Neutrophil (primary cell): ENCODE measurements at regions not wholly inside any gene's neighbourhood (a gene's known extent, or its start where the extent isn't known, plus 50 kb on each side); places are given as distances from the start of the nearest gene placed in this dataset.

Experiments used
- H3K27ac ChIP-seq: fragments of 200-600 bp; sonication (generic); 2 replicates; pipeline ENCODE4 v1.5.1; 2016; ENCODE audit warnings: mild to moderate bottlenecking, moderate library complexity
- H3K27me3 ChIP-seq: fragments of 200-600 bp; sonication (generic); 2 replicates; pipeline ENCODE4 v1.6.0; 2016; ENCODE audit warnings: mild to moderate bottlenecking
- H3K36me3 ChIP-seq: fragments of 200-600 bp; sonication (generic); 2 replicates; pipeline ENCODE4 v1.5.1; 2017
- H3K4me1 ChIP-seq, 2 experiments: fragments of 200-600 bp in 1 of 2; sonication (generic) in 1 of 2; 1 replicate in 1 of 2; 2 replicates in 1 of 2; pipeline versions ENCODE4 v1.5.1 to v1.6.1; 2013 to 2016; ENCODE audit warnings: low read depth in 1 of 2, low read length in 1 of 2, mild to moderate bottlenecking in 1 of 2, moderate library complexity in 1 of 2; ENCODE audit not compliant: control insufficient read depth in 1 of 2, insufficient read depth in 1 of 2
- H3K4me3 ChIP-seq, 2 experiments: fragments of 200-600 bp in 1 of 2; sonication (generic) in 1 of 2; 1 replicate in 1 of 2; 2 replicates in 1 of 2; pipeline ENCODE4 v1.5.1; 2013 to 2016; ENCODE audit warnings: low read depth in 1 of 2, low read length in 1 of 2, mild to moderate bottlenecking in 1 of 2, moderate library complexity in 1 of 2
- H3K9me3 ChIP-seq: fragments of 200-600 bp; sonication (generic); 2 replicates; pipeline ENCODE4 v1.5.1; 2016
- CTCF ChIP-seq: fragments of 200-600 bp; sonication (generic); IDR thresholded peaks from 2 replicates; pipeline ENCODE4 v1.5.1; 2016; ENCODE audit warnings: antibody characterized with exemption

DNA sequence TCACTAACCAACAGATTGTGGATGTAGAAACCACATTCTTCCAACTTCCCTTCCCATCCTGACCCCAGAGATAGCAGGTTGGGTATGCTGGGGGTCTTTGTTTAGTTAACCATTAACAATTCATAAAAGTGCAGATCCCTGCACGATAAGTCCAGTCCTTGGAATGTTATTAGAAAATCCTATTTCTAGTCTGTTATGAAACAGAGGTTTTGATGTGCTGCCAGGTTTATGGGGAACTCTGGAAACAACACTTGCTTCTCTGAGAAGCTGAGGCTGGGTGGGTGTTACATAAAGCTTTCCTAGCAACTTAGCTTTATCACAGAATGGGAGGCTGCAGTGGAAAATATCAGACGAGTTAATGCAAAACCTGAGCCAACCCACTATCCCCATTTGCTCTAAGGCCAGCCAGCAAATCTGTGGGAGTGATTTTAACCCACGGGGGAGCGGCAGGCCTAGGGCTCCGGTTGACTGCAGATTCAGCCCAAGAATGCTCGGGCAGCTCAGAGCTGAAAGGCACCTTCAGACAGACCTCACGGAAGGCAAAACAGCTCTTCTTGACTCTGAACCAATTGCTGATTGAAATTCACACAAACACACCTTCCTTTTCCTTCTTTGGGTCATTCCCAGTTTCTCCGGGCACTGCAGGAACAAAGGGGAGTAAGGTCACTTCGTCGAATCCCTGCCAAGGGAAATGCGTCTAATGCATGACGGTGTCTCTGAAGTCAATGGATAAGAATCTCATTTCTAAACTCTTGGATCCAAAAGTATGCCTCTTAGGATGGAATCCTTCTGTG lies 111.7 kb upstream of the IRF2BP2 start:
- no peak for TF ChIP-seq CTCF
- no peak overlapping the region for H3K4me3 ChIP-seq
- H3K27me3 ChIP-seq: no peaks in the 10 kb centered on the region
- no peaks in the 10 kb centered on the region for H3K9me3 ChIP-seq
- H3K4me1 ChIP-seq: peaks cover 54 to 65% of the 10 kb centered on the region in 2 experiments
- no peaks in the 10 kb centered on the region for H3K36me3 ChIP-seq
- no peak overlapping the region for H3K27ac ChIP-seq

GRCh38 chr1:234720709-234721441 lies 110.9 kb upstream of the IRF2BP2 start:
- H3K4me3 ChIP-seq: no peak overlapping the region
- H3K36me3 ChIP-seq: no peaks in the 10 kb centered on the region
- no peak for TF ChIP-seq CTCF
- H3K9me3 ChIP-seq: no peaks in the 10 kb centered on the region
- peaks cover 46 to 57% of the 10 kb centered on the region in 2 experiments for H3K4me1 ChIP-seq
- no peaks in the 10 kb centered on the region for H3K27me3 ChIP-seq
- no peak overlapping the region for H3K27ac ChIP-seq

DNA sequence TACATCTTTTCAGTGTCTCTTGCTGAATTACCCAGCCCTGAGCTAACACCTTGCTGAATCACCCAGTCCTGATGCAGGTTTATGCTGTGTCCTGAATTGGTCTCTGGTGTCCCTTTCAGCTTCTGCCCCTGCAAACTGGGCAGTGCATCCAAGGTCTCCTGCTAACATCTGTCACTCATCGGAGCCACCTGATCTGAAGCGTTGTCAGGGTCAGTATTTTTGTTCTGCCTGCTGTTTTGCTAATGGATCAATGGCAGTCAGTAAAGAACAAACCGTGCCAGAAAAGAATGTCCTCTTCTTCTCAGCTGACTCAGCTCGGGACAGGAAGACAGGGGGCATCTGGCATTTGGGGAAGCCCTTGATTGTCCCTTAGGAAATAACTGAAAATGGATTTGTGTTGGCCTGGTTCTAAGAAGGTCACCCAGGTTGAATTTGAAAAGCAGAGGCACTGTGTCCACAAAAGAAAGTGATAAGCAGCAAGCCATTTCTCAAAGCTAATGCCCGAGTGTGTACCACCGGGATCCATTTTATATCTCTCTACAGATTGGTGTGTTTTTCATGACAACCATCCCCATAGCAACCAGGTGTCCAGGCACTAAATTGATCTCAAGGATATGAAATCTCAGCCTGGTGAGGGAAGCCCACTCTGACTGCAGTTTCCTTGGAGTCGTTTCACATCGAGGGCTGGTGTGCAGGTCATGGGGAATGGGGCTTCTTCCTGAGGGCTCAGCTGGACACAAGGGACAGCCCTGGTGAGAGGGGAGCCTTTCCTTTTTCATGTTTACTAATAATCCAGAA lies 109.7 kb upstream of the IRF2BP2 start:
- Histone ChIP-seq H3K4me1 (peaks cover 34 to 45% of the 10 kb centered on the region in 2 experiments), H3K27me3 (no peaks in the 10 kb centered on the region), H3K27ac (no peak overlapping the region), H3K9me3 (no peaks in the 10 kb centered on the region), H3K36me3 (no peaks in the 10 kb centered on the region), H3K4me3 (no peak overlapping the region)
- no peak for TF ChIP-seq CTCF

DNA sequence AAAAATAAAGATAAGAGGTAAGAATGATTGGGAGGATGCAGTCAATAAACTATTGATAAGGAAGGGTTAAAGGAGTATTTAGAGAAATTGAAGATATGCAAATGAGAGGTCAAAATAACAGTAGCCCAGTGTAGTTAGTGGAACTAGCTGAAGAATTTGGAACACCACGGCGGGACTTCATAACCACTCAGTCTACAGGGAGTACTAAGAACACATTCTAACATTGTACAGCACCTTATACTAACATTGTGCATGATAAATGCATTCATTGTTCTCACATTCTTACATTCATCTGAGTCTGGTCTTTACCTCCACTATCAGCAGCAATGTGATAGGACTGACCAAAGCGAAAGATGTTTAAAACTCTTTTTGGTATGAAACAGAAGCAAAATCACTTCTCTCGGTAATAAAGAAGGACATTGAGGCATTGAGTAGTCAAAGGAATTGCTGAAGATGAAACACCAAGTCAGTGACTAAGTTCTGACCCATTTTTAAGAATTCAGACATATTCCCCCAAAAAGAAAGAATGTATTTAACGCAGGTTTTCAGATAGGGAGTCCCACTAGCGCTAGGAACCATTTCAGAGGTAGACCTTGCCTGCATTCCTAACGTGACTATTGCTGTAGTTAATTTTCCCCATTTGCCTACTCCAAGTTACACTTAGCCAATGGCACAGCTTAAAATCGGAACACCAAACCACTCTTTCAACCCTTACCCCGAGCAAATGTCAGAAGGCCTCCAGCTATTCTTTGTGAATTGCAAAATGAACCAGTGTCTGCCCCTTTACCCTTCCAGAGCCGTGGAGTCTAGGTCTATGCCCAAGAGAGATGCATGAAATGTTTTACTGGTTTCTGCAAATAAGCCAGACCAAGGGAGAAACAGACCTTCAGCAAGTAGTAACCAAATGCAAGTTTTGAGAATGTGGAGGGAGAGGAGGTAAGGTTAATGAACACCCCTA lies 108.8 kb upstream of the IRF2BP2 start:
- H3K9me3 ChIP-seq: no peaks in the 10 kb centered on the region
- H3K27ac ChIP-seq: no peak overlapping the region
- H3K4me3 ChIP-seq: no peak overlapping the region
- no peak for TF ChIP-seq CTCF
- H3K27me3 ChIP-seq: no peaks in the 10 kb centered on the region
- peaks cover 25 to 36% of the 10 kb centered on the region in 2 experiments for H3K4me1 ChIP-seq
- H3K36me3 ChIP-seq: no peaks in the 10 kb centered on the region
